HUES64 (cell line): ENCODE measurements at regions not wholly inside any gene's neighbourhood (a gene's known extent, or its start where the extent isn't known, plus 50 kb on each side); places are given as distances from the start of the nearest gene placed in this dataset.
"Not testable (repeated sequence)": the region's sequence is repeated elsewhere in the genome, so short reads cannot be mapped to it uniquely, and the experiment has no call there.

ENCODE experiments used
- H3K27ac ChIP-seq: 2 replicates; pipeline ENCODE4 v1.7.0; 2013; ENCODE audit warnings: low read depth, low read length, inconsistent platforms
- H3K27me3 ChIP-seq: 2 replicates; pipeline ENCODE4 v1.6.1; 2013; ENCODE audit warnings: mild to moderate bottlenecking, low read length; ENCODE audit not compliant: insufficient read depth
- H3K36me3 ChIP-seq: 2 replicates; pipeline ENCODE4 v1.6.1; 2013; ENCODE audit warnings: mild to moderate bottlenecking, low read length; ENCODE audit not compliant: insufficient read depth
- H3K4me1 ChIP-seq: 2 replicates; pipeline ENCODE4 v1.6.1; 2013; ENCODE audit warnings: mild to moderate bottlenecking, low read length, moderate library complexity; ENCODE audit not compliant: insufficient read depth
- H3K4me3 ChIP-seq: 2 replicates; pipeline ENCODE4 v1.5.1; 2013; ENCODE audit warnings: mild to moderate bottlenecking, low read length, moderate library complexity
- H3K9ac ChIP-seq: 2 replicates; pipeline ENCODE4 v1.6.1; 2013; ENCODE audit warnings: mild to moderate bottlenecking, low read depth, low read length
- H3K9me3 ChIP-seq: 2 replicates; pipeline ENCODE4 v1.6.1; 2013; ENCODE audit warnings: low read depth, low read length; ENCODE audit not compliant: insufficient read depth
- WGBS: fragments of 150-250, 120-280 bp; methylation state at CpG from one replicate; pipeline ENCODE4 v1.1.7; 2013; ENCODE audit warnings: missing lambda C conversion rate; 5-methylcytosine and 5-hydroxymethylcytosine counted together

DNA sequence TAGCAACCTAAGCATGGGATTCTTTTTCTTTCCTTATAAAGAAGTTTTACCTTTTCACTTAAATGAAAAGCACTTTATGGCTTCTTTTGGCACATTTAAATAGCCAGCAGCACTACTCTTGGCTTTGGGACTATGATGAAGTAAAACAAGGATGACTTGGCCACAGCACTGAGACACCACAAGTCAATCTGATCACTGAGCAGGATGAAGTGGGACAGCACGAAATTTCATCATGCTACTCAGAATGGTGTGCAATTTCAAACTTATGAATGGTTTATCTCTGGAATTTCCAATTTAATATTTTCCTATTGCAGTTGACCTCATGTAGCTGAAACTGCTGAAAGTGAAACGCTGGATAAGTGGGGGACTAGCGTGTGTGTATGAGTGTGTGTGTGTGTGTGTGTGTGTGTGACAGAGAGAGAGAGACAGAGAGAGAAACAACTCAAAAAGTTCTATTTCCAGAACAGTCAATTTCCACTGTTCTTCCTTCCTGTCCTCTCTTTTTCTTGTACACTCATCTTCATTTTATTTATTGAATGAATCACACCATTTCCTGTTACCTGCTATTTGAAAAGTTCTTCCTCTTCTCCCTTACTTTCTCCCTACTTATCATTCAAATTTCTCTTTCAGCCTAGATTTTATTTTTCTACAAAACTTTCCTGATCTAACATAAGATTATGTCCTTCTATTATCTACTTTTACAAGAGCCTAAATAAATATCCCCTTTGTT lies 414.2 kb upstream of the MIR17HG start:
- H3K36me3 ChIP-seq: no peaks in the 10 kb centered on the region
- no peaks in the 10 kb centered on the region for H3K27me3 ChIP-seq
- H3K4me3 ChIP-seq: no peak overlapping the region
- no peaks in the 10 kb centered on the region for H3K4me1 ChIP-seq
- H3K27ac ChIP-seq: no peak overlapping the region
- 89% methylated on average over 3 of the region's 3 CpGs for WGBS
- no peak overlapping the region for H3K9ac ChIP-seq
- no peaks in the 10 kb centered on the region for H3K9me3 ChIP-seq

DNA sequence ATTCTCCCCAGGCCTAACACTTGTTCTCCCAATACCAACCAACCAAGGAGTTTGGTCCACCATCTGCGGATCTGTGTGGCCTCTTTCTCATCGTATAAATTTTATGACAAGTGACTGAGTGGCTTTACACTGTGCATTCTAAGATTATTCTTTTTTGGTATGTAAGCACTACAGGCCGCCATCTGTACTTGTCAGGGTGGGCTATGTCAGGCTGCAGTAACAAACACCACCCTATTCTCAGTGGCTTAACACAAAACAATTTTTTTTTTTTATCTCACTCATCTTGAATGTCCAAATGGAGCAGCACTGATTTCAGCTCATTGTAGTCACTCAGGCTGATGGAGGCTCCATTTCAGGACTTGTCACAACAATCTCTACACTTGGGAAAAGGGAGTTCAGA lies 412.7 kb upstream of the MIR17HG start:
- H3K9me3 ChIP-seq: no peaks in the 10 kb centered on the region
- no peaks in the 10 kb centered on the region for H3K27me3 ChIP-seq
- H3K36me3 ChIP-seq: no peaks in the 10 kb centered on the region
- H3K4me1 ChIP-seq: no peaks in the 10 kb centered on the region
- H3K4me3 ChIP-seq: no peak overlapping the region
- H3K27ac ChIP-seq: no peak overlapping the region
- WGBS: 96% methylated on average over 3 of the region's 3 CpGs
- no peak overlapping the region for H3K9ac ChIP-seq

DNA sequence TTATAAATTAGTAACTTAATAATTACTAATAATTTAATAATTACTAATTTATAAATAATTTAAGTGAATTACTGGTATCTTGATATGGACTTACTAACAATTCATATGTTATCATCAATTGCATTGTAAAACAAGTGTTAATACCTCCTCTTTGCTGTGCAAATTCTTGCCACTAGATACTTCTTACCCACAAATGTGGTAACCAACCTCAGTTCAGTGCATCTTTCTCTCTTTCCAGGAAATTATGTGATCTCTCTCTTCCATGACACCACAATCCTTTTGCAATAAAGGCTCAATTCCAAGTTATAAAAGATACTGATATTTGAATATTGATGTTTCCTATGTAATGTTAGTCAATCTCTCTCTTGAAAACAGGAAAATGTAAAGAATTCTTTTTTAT lies 408.6 kb upstream of the MIR17HG start:
- H3K9ac ChIP-seq: no peak overlapping the region
- no peaks in the 10 kb centered on the region for H3K36me3 ChIP-seq
- no peak overlapping the region for H3K4me3 ChIP-seq
- no peaks in the 10 kb centered on the region for H3K9me3 ChIP-seq
- no peaks in the 10 kb centered on the region for H3K4me1 ChIP-seq
- H3K27ac ChIP-seq: no peak overlapping the region
- no peaks in the 10 kb centered on the region for H3K27me3 ChIP-seq

DNA sequence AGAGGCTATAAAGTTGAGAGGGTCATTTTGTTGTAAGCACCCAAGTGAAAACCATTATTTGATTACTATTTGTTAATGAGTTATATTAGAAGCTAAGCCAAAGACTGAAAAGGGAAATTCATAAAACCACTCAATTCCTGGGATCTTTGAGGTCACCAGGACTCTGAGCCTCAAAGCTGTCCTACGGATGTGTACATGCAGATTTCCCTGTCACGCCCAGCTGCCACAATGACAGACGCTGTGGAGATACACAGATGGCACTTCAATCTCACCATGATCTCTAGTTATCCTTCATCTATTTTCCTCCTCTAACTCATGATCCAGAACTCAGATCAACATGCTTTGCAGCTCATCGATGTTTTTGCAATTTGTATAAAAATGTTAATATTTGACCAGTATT lies 403.5 kb upstream of the MIR17HG start:
- Histone ChIP-seq H3K36me3 (no peaks in the 10 kb centered on the region), H3K27ac (no peak overlapping the region), H3K9ac (no peak overlapping the region), H3K4me1 (no peaks in the 10 kb centered on the region), H3K27me3 (no peaks in the 10 kb centered on the region), H3K4me3 (no peak overlapping the region), H3K9me3 (no peaks in the 10 kb centered on the region)
- WGBS: 93% methylated on average over 3 of the region's 4 CpGs

DNA sequence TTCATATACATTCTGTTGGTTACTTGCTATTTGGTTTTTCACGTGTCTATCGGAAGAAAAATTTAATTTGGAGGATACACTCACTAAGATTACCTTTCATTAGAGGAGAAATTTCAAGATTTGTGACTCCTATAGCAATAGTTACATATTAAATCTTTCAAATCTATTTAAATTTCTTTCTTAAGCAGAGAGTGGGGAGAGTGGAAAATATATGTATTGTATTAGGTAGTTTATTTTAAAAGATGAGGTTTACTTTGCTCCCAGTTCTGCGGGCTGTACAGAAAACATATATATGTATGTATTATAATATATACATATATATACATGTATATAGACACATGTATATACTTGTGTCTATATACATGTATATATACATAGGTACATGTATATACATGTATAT lies 402.3 kb upstream of the MIR17HG start:
- not testable (repeated sequence) for H3K4me3 ChIP-seq, H3K27ac ChIP-seq, H3K4me1 ChIP-seq, H3K9ac ChIP-seq, H3K36me3 ChIP-seq, H3K27me3 ChIP-seq, H3K9me3 ChIP-seq
- WGBS: no CpG with 5 or more reads among the region's 3 CpGs

DNA sequence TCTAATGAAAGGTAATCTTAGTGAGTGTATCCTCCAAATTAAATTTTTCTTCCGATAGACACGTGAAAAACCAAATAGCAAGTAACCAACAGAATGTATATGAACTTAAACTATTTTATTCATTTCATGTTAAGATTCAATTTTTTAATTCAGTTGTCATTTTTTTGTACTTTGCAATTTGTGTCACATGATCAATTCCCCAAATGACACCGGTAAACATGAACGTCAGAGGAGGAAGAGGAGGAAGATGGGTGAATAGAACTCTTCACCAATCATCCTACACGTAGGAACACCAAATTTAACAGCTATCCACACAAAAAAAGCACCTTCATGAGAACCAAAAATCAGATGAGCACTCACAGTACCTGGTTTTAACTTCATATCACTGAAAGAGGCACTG lies 401.4 kb upstream of the MIR17HG start:
- not testable (repeated sequence) for H3K9me3 ChIP-seq, H3K4me1 ChIP-seq, H3K27me3 ChIP-seq, H3K4me3 ChIP-seq, H3K27ac ChIP-seq, H3K36me3 ChIP-seq, H3K9ac ChIP-seq
- WGBS: 88% methylated on average over 1 of the region's 5 CpGs

DNA sequence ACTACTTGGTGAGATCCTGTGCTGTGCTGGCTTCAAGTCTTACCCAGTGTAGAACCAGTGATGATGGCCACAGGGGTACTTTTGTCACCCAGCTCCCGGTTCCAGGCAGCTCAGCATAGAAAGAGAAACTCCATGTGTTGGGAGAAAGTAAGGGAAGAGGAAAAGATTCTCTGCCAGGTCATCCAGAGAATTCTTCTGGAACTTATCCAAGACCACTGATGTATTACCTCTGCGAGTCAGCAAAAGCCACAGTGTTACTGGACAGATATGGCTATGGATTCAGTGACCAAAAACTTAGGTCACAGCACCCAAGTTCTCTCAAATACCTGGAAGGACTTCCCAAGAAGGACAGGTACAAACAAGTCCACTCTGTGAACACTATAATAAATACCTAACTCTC lies 399.5 kb upstream of the MIR17HG start:
- Histone ChIP-seq H3K9ac (no peak overlapping the region), H3K4me1 (no peaks in the 10 kb centered on the region), H3K9me3 (no peaks in the 10 kb centered on the region), H3K4me3 (no peak overlapping the region), H3K27me3 (no peaks in the 10 kb centered on the region), H3K36me3 (no peaks in the 10 kb centered on the region), H3K27ac (no peak overlapping the region)
- 86% methylated on average over 2 of the region's 2 CpGs for WGBS

DNA sequence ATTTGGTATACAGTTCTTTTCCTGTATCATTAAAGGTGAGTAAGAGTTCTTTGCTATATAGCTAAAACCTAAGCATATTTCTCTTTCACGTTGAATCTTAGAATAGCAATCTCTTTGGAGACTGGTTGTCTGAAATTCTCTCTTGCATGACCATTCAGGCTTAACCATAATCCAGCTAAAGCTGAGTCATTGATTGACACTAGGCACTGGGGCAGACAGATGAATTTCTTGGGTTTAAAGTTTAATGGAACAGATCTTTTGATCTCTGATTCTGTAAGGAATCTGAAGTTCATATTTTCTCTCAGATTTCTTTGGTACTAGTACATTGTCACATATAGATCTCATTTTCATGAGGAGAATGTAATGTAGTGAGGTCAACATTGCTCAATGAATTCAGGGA lies 397.3 kb upstream of the MIR17HG start:
- Histone ChIP-seq H3K9me3 (no peaks in the 10 kb centered on the region), H3K27me3 (no peaks in the 10 kb centered on the region), H3K4me1 (no peaks in the 10 kb centered on the region), H3K4me3 (no peak overlapping the region), H3K27ac (no peak overlapping the region), H3K9ac (no peak overlapping the region), H3K36me3 (no peaks in the 10 kb centered on the region)
- 89% methylated on average over 1 of the region's 1 CpG for WGBS

DNA sequence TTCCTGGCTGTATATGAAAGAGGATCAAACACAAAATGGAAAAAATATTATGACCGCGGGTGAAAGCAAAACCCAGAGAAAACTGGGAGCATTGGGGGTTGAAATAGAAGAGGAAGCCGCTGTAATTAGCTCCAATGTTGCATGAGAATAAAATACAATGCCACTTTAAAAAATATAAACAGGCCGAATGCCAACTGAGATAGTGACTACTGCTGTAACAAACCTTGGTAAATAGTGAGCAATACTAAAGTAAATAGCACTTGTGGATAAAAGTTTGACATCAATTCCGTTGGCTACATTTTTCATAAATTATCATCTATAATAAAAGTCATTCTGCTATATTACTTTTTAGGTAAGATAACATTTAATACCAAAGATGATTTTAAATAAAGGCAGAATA lies 395.8 kb upstream of the MIR17HG start:
- H3K9me3 ChIP-seq: no peaks in the 10 kb centered on the region
- no peaks in the 10 kb centered on the region for H3K36me3 ChIP-seq
- no peaks in the 10 kb centered on the region for H3K27me3 ChIP-seq
- no peak overlapping the region for H3K27ac ChIP-seq
- no peak overlapping the region for H3K9ac ChIP-seq
- WGBS: 97% methylated on average over 3 of the region's 5 CpGs
- no peaks in the 10 kb centered on the region for H3K4me1 ChIP-seq
- no peak overlapping the region for H3K4me3 ChIP-seq

DNA sequence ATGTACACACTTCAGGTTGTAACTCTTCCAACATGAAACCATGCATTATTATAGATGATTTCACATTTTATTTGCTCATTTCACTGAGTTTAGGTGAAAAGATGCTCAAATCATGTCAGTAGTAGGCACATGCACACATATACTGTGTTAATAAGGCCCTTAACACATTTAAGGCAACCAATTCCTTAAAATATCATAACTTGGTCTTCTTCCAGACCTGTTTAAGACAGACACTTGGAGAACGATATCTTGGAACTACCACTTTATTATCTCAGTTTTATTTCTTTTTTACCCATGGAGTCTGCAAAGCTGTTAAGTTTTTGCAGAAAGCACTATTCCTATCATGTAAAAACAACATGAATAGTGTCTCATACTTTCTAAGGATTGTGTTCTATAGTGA lies 395.2 kb upstream of the MIR17HG start:
- H3K36me3 ChIP-seq: no peaks in the 10 kb centered on the region
- no peaks in the 10 kb centered on the region for H3K4me1 ChIP-seq
- no peak overlapping the region for H3K4me3 ChIP-seq
- no peaks in the 10 kb centered on the region for H3K27me3 ChIP-seq
- H3K9me3 ChIP-seq: no peaks in the 10 kb centered on the region
- no peak overlapping the region for H3K9ac ChIP-seq
- WGBS: 95% methylated on average over 1 of the region's 1 CpG
- H3K27ac ChIP-seq: no peak overlapping the region

DNA sequence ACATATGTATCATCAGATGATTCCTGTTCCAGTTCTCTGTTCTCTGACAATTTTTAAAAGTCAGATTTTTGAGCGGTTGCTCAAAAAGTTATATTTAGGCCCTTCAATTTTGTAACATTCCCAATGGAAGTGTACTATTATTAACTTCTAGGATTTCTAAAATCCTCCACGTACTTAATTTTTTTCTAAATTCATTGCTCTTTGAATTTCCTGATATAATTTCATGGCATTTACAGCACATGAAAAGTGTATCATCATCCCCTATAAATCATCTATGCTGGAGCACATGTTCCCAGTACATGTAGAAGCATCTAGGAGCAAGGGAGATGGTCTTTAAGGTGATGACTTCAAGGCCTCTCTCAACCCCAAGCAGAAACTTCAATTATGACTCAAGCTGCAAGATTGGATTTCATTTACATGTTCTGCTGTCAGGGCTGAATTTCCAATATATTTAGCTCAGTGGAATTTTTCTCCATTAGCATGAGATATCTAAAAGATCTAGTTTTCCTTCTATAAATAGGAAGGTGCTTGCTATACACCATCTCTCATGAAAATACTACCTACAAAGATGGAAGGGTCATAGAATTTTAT lies 392.8 kb upstream of the MIR17HG start:
- H3K4me1 ChIP-seq: no peaks in the 10 kb centered on the region
- no peak overlapping the region for H3K9ac ChIP-seq
- H3K36me3 ChIP-seq: no peaks in the 10 kb centered on the region
- WGBS: 100% methylated on average over 2 of the region's 2 CpGs
- H3K4me3 ChIP-seq: no peak overlapping the region
- H3K27me3 ChIP-seq: no peaks in the 10 kb centered on the region
- no peak overlapping the region for H3K27ac ChIP-seq
- no peaks in the 10 kb centered on the region for H3K9me3 ChIP-seq

DNA sequence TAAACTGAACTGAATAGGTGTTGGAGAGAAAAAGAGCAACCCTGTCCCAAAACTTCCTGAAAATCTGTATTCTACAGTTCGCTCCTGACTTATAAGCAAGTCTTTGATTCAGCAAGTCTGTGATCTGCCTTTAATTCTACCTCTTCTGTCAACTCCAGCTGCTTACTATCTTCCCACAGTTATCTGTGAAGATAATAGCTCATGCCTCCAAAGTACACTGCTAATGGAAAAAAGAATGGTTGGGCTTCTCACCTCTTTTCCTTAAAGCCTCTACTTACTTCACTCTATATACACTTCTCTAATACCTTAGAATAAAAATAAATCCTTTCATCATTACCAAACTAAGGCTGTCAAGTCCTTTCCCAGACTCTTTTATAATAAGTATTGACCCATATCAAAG lies 391.5 kb upstream of the MIR17HG start:
- H3K36me3 ChIP-seq: no peaks in the 10 kb centered on the region
- H3K9me3 ChIP-seq: no peaks in the 10 kb centered on the region
- WGBS: 67% methylated on average over 1 of the region's 1 CpG
- H3K27me3 ChIP-seq: no peaks in the 10 kb centered on the region
- no peak overlapping the region for H3K9ac ChIP-seq
- no peaks in the 10 kb centered on the region for H3K4me1 ChIP-seq
- no peak overlapping the region for H3K4me3 ChIP-seq
- no peak overlapping the region for H3K27ac ChIP-seq
